Stimulated activated CD4-positive, alpha-beta T cell treated with anti-CD3 and anti-CD28 coated beads, TNF-alpha, amount 100 ng/mL, for 24 hours (primary cell): ENCODE measurements at regions not wholly inside any gene's neighbourhood (a gene's known extent, or its start where the extent isn't known, plus 50 kb on each side); places are given as distances from the start of the nearest gene placed in this dataset.

Experiments
- DNase-seq, 3 experiments: peaks; one replicate each; pipeline ENCODE4 v3.0.0-alpha.2; 2020; ENCODE audit warnings: low read depth in 3 of 3

DNA sequence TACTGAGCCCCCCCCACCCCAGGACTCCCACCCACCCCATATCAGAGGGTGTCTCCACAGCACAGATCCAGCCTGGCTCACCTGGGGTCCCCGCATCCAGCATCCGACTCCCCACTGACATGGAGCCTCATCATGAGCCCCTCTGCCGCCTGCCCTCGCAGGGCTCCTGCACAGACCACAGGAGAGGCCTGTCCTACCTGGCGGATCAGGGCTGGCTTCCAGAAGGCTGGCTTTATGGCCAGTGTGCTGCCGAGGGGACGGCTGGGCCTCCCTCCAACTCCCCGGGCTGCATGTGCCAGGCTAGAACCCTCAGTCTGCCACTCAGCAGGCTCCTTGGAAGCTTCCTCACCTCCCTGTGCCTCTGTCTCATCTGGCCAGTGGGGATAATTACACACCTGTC, 119.0 kb downstream of the RFLNA start:
- DNase-seq, result no peak

DNA sequence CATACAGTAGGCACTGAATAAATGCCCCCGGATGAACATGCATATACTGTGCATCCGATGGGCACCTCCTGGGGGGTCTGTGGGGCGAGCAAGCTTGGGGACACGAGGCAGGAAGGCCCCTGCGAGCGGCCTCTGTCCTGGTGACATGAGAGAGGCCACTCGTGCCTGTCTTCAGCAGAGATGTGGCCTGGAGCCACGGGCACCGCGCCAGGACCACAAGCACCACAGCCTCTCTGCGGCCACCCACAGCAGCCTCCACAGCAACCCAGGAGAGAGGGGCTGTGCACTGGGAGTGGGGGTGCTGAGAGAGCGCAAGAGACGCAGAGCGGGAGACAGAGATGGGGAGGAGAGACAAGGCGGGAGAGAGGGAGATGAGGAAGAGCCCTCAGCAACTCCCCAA, 118.5 kb downstream of the RFLNA start:
- no peak for DNase-seq

DNA sequence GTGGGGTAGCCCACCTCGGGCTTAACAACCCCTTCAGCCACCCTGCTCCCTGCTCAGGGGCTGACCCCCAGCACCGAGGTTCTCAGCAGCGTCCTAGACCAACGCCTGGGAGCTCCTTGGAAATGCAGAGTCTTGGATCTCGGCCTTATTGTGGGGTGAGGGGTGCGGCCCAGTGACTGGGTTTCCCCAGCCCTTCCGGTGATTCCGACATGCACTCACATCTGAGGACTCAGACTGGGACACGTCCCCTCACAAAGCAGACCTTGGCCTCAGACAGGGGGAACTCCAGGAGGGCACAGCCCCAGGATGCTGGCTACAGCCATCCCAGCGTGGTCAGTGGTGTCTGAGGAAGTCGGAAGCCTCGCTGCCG, 117.7 kb downstream of the RFLNA start:
- no peak for DNase-seq

DNA sequence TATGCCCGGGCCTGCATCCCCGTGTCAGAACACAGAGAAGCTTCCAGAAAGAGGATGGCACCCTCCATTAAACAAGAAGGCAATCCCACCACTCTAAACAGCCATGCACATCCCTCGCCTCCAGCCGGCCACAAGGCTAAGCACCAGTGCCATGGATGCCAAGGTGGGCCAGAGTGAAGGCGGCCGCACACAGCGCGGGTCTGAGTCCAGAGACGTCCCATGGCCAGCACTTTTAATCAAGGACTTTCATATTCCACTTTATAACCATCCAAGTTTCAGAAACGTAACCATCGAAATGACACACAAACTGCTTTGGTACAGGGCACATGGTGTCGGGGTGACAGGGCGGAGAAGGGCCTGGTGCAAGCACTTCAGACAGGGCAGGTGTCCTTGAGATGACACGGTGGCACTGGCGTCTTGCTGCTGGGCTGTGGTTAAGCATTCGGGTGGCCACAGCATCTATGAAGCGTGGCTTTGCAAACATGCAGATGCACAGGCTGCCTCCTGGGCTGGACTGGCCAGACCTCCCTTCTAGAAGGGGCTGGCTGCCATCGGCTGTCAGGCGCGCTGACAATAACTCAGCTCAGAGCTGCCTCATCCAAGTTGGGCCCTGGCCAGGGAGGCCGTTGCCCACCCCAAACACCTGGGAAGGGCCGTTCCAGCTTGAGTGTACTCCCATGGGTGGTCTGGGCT, 117.2 kb downstream of the RFLNA start:
- no peak for DNase-seq

DNA sequence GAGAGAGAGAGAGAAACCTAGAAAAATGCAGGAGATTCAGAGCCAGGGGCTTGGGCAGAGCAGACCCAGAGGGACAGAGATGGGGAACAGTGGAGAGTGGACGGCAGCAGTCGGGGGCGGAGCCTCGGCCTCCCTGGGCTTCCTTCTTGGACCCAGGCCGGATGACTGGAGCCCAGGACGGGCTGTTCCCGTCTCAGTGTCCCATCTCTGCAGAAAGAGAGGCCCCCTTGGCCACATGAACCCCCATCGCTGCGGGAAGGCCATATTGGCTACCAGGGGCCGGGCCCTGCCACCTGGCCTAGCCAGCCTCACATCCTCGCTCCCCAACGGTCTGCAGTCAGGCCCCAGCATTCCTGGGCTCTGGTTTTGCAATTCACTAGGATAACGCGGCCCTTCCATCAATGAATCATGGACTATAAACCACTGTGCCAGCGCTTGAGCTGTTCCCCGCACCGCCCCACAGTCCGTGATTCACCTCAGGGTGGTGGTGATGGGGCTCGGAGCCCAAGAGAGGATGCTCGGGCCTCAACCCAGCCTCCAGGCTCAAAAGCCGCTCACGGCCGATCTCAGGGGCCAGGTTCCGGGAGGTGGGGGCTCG, 116.5 kb downstream of the RFLNA start:
- no peak for DNase-seq

DNA sequence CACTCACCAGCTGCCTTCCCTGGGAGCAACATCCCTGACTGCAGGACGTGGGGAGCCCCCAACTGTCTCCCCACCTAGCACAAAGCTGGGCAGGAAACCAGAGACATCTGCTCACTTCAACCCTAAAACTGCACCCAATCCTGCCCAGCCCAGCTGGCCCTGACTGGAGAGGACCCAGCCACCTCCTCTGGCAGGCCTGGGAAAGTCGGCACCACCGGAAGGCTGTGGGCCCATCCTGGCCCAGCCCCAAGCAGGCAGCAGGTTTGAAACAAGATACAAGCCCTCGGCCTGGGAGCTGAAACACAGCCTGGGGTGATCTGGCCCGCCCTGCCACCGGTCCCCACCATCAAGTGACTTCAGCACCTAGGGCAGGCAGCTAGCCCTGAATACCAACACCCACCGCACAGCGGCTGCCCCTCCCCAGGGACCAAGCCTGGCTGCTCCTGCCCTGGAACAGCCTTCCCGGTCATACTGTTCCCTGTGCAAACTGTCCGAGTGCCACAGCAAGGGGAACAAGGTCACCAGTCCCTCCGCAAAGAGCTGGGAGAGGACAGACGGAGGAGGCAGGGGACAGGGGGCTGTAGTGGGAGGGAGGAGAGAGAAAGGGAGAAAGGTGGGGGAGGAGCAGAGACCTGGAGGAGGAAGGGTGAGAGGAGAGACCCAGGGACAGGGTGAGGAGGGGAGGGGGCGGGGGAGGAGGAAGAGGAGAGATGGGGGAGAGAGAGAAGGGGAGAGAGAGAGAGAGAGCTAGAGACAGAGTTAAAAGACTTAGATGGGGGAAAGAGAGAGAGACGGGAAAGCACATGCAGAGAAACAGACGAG, 115.7 kb downstream of the RFLNA start:
- no peak for DNase-seq

DNA sequence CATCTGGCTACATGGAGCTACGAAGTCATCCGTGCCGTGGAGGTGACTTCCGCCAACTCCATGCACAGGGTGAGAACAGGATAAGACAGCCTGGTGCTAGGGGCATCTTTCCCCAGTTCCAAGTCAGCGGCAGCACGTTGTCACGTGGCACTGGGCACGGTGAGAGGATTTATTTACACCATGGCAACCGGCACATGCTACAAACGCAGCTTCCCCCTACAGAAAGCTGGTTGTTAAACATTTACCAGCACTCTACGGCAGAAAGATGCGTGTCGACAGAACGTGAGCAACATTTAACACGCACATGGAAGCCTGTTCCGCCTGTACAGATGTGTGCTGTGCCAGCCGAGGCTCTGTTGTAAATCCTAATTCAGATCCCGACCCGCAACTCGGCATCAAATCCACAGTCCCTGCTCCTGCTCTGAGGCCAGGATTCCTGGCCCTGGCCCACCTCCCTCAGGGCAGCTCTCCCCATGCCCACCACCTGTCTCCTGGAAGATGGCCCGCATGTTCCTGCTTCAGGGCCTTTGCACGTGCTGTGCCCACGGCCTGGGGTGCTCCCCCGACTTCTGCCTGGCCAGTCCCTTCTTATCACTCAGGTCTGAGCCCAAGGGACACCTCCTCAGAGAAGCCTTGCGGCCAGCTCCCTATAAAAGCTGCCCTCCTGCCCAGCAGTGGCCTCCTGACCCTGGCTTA, 114.1 kb downstream of the RFLNA start:
- DNase-seq, result no peak

DNA sequence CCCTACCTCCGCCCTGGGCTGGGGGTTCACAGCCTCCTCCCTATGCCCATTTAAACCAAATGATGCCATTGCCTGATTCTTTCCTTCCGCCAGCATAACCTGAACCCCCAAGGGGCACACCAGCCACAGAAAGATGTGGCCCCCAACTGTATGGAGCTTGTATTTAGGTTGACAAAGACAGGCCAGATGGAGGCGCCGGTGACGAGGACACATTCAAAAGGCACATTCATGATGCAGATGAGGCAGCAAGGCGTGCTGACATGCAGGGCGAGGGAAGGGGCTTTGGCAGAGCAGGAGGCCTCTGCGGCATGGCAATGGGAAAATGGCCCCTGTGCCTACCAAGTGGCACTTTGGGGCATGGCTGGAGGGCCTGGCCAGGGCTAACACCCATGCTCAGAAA, 112.2 kb downstream of the RFLNA start:
- DNase-seq, result no peak

DNA sequence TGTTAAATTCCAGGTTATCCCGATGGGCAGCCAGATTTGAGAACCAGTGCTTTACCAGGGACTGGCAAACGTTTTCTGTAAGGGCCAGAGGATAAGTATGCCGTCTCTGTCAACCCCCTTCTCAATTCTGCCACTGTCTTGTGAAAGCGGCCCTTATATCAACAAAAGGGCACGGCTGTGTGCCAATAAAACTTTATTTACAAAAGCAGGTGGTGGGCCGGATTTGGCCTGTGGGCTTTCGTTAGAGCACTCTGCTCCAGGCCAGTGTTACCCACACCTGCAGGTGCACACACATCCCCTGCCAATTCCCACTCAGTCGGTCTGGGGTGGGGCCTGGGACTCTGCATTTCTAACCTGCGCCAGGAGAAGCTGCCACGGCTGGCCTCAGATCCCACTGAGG, 111.2 kb downstream of the RFLNA start:
- DNase-seq, result no peak

DNA sequence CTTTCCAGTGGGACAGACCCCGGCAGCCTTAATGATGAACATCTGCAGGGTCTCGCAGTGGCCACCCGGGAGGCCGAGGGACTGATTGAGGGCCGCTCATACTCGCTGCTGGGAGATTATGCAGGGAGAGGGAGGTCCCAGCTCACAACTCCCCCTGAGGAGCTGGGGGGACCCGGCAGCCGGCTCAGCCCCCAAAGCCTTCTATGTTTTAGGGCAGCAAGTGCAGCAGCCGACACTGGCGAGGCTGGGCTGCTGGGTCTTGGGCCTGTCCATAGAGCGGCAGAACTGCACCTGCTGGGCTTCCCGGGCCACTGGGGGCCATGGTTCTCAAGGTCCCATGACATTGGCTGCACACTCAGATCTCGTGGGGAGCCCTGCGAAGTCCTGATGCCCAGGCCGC, 110.7 kb downstream of the RFLNA start:
- DNase-seq, result no peak

DNA sequence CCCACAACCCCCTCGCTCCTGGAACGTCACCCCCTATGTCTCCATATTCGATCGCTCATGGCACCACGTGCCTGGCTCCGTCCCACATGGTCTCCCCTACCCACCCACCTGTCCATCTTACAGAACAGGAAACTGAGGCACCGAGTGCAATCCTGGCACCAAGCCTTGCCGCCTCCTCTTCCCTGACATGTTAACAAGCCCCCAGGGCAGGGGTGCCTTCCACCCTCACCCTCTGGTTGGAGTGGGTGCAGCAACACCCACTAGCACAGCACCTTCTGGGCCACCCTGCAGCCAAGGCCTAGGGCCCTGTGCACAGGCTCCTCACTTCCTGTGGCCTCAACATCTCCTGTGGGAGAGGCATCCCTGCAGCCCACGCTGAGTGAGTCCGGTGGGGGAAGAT, 110.3 kb downstream of the RFLNA start:
- DNase-seq, result no peak

DNA sequence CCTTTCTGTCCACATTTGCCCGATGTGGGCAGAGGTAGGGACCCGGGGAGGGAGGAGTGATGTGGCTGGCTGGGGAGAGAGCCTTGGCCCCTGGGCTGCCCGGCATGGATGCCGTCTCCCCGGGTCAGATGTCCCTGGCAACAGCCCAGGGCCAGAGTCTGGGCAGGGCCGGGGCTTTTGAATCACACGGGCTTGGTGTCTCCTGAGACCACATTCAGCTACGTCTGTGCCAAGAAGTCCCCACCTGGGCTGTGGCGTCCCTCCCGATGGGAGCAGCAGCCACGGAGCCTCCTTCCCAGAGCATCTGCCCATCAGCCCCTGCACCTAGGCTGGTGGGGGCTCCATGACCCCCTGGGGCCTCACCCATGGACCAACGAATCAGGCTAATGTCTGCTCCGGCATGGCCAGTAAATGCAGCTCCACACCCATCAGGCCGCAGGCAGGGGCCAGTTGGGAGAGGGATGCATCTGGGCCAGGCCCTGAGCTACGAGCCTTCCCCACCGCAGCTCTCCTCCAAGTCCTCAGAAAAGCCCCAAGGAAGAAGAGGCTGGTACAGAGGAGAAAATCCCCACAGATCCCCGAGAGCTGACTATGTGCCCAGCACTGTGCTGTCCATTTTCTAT, 109.4 kb downstream of the RFLNA start:
- DNase-seq, result no peak

DNA sequence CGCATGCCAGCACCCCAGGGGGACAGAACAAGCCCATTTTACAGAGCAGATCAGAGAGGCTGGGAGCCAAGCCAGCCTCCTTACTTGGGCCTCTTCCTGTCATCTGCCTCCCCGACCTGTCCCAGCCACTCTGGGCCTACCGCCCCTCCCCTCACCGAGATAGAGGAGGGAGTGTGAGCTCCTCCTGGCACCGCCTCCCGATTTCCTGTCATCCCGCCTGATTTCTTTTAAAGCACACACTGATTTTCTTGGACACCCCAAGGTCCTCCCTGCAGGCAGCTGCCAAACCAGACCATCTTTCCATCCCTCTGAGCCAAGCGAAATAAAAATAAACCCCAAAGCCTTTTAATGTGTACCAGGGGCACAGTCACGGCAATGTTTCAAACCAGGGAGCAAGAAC, 108.4 kb downstream of the RFLNA start:
- no peak for DNase-seq

DNA sequence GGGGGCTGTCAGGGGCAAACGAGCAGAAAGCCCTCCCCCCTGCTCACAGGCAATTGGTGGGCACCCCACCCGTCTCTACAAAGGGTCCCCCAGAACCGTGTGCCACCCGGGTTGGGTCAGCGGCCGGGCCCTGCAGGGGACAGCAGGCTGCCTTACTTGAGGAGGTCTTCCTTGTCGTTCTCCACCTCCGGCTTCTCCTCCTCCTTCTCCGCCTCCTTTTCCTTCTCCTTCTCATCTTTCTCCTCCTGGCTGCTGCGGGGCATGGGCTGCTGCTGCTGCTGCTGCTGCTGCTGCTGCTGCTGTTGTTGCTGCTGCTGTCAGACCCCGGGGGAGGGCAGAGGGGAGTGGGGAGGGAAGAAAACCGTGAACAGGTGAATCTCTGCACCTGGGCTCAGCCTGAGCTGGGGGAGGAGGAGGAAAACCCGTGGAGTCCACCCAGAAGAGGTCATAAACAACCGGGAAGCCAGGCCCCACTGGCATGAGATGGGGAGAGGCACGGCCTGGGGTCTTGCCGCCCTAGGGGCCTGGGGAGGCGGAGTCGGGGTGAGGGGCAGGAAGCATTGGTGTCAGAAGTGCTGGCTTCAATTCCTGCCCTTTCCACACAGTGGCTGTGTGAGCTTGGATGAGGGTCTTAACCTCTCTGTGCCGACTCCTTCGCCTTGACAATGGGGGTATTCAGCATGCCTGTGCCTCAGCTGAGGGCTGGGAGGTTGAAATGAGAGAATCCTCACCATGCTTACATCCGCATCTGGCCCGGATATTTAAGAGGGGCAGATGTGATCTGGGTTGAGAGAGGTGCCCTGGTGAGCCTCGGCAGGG, 107.6 kb downstream of the RFLNA start:
- DNase-seq, result no peak

DNA sequence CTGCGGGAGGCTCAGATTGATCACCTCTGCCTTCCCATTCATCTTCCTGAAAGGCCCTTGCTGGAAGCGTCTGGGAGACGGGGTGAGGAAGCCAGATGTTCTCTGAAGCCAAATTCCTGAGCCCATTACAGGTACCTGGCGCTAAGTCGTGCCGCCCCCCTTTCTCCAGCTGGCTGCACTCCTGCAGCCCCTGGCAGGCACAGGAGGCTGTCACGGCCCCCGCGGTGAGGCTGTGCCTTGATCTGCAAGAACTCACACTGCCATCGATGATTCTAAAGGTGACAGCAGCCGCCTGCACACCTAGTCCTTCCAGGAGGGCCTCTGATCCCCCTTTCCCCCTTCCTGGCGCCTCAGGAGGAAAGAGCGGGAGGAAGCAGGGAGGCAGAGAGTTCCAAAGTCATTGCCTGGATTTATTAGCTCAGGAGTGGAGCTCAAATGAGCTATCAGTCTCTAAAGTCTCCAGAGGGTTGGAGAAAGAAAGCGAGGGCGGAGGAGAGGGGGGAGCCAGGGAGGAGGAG, 106.9 kb downstream of the RFLNA start:
- DNase-seq, result no peak

DNA sequence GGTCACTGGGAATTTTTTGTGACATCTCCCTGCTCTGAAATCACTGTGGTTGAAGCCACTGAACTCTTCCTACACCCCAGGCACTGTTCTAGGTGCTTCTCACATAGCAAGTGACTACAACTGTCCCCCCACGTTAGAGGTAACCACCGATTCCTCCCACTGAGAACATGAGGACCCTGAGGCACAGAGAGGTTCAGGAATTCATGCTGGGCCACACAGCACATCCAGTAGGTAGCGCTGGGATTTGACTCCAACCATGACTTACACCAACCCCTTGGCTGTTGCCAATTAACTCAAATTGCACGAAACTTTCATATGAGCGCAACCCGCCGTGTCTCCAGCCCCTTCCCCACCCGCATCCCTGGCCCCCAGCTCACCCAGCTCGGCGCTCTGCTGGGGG, 105.2 kb downstream of the RFLNA start:
- no peak for DNase-seq

DNA sequence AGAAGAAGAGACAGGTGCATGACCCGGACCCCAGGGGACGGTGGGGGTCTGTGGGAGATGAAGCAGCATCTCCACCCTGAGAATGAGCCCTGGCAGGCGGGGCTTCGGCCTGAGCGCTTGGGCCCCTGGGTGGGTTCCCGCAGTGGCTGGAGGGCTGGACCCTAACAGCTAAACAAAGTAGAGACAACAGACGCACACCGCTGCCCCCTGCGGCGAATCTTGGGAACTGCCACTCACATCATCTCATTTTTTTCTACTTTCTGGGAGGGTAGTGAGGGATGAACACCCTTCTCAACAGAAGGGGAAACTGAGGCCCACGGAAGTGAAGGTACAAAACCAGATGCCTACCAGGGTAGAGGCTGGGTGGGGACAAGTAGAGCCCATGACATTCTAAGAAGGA, 104.7 kb downstream of the RFLNA start:
- DNase-seq, result peak in 1 of 3 experiments; percentile 22

DNA sequence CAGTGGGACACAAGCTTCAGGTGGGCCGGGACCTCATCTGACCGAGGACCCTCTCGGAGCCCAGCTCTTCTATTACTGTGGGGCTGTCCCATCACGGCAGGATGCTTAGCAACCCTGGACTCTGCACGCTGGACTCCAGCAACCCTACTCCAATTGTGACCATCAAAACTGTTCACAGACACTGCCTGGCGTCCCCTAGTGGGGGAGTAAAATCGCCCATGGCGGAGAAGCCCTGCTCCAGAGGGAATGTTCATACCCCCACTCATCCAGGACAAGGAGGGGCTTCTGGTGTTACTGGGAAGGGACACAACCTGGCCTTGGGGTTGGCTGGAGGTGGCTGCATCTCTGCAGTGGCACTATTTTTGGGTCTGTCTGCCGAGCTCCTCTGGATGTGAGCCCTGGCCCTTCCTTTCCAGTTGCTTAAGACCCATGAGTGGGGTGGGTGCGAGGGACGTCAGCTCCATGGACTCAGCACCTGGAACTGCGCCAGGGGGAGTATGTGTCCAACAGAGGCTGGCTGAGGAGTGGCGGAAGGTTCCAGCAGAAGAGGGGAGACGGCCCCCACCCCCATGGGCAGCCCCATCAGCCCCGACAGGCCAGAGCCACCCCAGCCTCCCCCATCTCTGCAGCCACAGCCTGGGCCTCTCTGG, 103.8 kb downstream of the RFLNA start:
- no peak for DNase-seq

DNA sequence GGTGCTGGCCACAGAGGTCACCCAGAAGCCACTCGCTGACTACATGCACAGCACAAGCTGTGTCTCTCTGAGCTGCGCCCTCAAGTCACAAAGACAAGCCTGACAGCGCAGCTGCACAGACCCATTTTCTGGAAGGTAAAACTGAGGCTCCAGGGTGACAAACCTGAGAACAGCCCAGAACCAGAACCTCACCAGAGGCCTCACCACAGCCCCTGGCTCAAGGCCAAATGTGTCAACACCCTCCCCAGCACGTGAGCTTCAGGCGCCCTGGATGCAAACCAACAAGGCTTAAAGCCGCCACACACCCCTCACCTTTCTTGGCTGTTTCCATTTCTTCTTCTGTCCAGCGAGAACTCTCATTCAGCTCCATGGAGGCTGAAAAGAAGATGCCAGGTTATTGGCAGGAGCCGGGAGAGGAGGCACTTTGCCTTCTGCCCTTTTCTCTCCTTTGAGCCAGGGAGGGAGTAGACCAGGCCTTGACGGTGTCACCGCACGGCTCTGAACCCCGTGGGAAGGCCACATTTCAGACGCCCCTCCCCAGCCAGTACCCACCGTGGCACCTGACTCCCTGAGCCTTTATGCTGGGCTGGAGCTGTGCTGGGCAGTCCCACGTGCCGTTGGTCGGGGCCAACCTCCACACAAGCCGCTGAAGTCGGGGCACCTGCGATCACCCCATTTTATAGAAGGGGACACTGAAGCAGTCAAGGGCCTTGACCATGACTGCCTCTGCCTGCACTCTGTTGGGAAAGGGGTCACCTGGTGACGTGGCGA, 103.1 kb downstream of the RFLNA start:
- DNase-seq, result no peak

DNA sequence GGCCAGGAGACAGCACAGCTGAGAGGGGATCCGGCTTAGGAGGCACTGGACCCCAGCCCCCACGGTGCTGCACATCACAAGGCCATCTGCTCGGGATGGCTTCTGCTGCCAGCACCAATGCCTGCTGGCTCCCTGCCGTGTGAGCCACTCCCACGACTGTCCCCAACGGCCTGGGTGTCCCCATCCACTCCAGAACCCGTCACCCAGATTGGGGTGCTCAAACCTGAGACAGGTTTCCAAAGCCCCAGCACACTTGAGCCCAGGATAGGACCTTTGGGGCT, 102.4 kb downstream of the RFLNA start:
- DNase-seq, result no peak
